ENCODE measurements at regions not wholly inside any gene's neighbourhood (a gene's known extent, or its start where the extent isn't known, plus 50 kb on each side); places are given as distances from the start of the nearest gene placed in this dataset.
"Not testable (repeated sequence)": the region's sequence is repeated elsewhere in the genome, so short reads cannot be mapped to it uniquely, and the experiment has no call there.

DNA sequence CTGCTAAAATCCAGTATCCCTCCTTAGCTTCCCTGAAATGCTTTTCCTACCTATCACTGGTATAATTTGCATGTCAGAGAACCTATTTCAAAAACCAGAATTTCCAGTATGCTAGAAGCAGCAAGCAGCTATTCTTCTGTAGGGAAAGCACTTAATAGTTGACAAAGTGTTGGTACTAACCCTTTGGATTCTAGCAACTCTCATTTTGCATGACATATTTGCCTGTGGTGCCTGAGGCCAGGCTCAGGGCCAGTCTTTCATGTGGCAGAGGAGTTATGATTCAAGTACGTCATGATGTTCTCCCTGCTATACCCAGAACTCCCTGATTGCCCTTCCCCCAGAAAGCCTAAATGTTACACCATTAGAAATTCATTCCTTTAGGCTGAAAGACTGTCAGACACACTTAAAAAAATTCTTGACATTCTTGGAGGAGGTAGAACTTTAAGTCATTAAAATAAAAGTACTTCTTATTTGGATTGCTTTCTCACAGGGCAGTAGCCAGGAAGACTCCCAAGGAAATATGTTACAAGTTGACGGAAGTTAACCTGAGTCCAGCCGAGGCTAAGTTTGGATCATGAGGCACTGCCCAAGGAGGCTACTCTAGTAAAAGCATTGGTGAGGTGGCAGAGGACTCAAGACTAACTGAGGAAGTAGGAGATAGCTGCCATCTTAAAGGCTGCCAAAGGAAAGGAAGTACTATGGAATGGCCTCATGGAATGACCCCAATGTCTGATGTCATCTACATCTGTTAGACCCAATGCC is 298.4 kb upstream of the SPAG17 start:
- H3K36me3 ChIP-seq (ENCODE audit: control insufficient read depth, insufficient read depth, low read length): no peaks in the 10 kb centered on the region
- no peak overlapping the region for H3K4me2 ChIP-seq (ENCODE audit: low read length)
- TF ChIP-seq, protein P1, sequence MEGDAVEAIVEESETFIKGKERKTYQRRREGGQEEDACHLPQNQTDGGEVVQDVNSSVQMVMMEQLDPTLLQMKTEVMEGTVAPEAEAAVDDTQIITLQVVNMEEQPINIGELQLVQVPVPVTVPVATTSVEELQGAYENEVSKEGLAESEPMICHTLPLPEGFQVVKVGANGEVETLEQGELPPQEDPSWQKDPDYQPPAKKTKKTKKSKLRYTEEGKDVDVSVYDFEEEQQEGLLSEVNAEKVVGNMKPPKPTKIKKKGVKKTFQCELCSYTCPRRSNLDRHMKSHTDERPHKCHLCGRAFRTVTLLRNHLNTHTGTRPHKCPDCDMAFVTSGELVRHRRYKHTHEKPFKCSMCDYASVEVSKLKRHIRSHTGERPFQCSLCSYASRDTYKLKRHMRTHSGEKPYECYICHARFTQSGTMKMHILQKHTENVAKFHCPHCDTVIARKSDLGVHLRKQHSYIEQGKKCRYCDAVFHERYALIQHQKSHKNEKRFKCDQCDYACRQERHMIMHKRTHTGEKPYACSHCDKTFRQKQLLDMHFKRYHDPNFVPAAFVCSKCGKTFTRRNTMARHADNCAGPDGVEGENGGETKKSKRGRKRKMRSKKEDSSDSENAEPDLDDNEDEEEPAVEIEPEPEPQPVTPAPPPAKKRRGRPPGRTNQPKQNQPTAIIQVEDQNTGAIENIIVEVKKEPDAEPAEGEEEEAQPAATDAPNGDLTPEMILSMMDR (IDR thresholded peaks at IDR 0.05): no peak
- no peaks in the 10 kb centered on the region for H3K9me3 ChIP-seq (ENCODE audit: control insufficient read depth, low read length)
- H3K27me3 ChIP-seq (ENCODE audit: control insufficient read depth, insufficient read depth, low read length): no peaks in the 10 kb centered on the region
- no peaks in the 10 kb centered on the region for H3K4me1 ChIP-seq
- H3K9ac ChIP-seq: no peak overlapping the region
- no peak overlapping the region for H3K4me3 ChIP-seq (ENCODE audit: low read depth, low read length)
- H3K79me2 ChIP-seq: no peaks in the 10 kb centered on the region
- no peak overlapping the region for H3K27ac ChIP-seq
- H2AFZ ChIP-seq: no peak overlapping the region

DNA sequence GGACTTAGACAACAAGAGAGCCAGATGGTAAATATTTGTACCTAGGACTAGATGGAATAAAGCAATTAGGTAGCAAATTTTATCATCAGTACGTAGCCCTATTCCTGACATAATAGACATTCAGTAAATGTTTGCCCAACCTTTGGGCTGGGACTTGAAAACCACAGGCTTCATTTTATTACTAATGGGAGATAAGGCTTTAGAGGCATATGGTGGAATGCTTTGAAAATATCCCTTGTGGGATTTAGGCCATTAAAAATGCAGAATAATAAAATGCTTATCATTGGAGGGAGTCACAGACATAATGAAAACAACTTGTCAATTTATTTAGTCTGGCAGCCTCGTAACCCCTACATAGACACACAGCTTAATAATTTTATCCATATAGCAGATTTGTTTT is 296.1 kb upstream of the SPAG17 start:
- Histone ChIP-seq H3K9me3 (ENCODE audit: control insufficient read depth, low read length) (no peaks in the 10 kb centered on the region), H3K9ac (no peak overlapping the region), H3K79me2 (no peaks in the 10 kb centered on the region), H3K27me3 (ENCODE audit: control insufficient read depth, insufficient read depth, low read length) (no peaks in the 10 kb centered on the region), H3K36me3 (ENCODE audit: control insufficient read depth, insufficient read depth, low read length) (no peaks in the 10 kb centered on the region), H3K4me3 (ENCODE audit: low read depth, low read length) (no peak overlapping the region), H3K4me1 (no peaks in the 10 kb centered on the region), H3K27ac (no peak overlapping the region), H2AFZ (no peak overlapping the region), H3K4me2 (ENCODE audit: low read length) (no peak overlapping the region)
- TF ChIP-seq, protein P1 (IDR thresholded peaks at IDR 0.05): no peak

DNA sequence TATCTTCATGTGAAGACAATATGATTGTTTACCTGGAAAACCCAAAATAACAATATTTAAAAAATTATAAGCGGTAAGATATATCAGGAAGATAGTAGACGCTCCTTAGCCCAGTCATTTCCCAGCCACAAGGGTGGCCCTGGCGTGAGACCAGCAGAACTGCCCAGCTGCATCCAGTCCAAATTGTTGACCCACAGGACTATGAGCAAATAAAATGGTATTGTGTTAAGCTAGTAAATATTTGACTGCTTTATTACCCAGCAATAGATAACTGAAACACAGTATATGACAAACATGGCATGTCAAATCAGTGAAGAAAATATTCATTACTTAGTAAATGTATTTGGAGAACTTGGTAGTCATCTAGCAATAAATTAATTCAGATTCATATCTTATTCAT is 294.3 kb upstream of the SPAG17 start:
- Histone ChIP-seq H3K4me3 (ENCODE audit: low read depth, low read length) (no peak overlapping the region), H3K9me3 (ENCODE audit: control insufficient read depth, low read length) (no peaks in the 10 kb centered on the region), H2AFZ (no peak overlapping the region), H3K4me2 (ENCODE audit: low read length) (no peak overlapping the region), H3K4me1 (no peaks in the 10 kb centered on the region), H3K79me2 (no peaks in the 10 kb centered on the region), H3K9ac (no peak overlapping the region), H3K27me3 (ENCODE audit: control insufficient read depth, insufficient read depth, low read length) (no peaks in the 10 kb centered on the region), H3K27ac (no peak overlapping the region), H3K36me3 (ENCODE audit: control insufficient read depth, insufficient read depth, low read length) (no peaks in the 10 kb centered on the region)
- TF ChIP-seq, protein P1 (IDR thresholded peaks at IDR 0.05): no peak

DNA sequence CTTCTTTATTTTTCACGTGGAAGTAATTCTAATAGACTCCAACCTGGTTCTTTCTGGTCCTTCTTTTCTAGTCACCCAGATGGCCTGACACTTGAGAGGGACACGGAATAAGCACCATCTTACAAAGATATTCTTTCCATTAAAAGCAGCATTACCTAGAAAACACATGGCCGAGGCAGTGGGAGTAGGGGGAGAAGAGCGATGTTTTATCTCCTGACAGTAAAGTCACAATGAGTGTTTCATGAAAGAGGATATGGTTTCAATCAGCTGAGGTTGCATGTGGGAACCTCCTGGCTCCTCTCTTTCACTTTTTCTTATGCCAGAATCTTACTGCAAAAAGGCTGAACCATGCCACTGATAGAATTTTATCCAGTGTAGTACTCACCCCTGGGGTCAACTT is 288.8 kb upstream of the SPAG17 start:
- H3K79me2 ChIP-seq: no peaks in the 10 kb centered on the region
- TF ChIP-seq, protein P1 (IDR thresholded peaks at IDR 0.05): no peak
- no peak overlapping the region for H2AFZ ChIP-seq
- H3K4me2 ChIP-seq (ENCODE audit: low read length): no peak overlapping the region
- H3K36me3 ChIP-seq (ENCODE audit: control insufficient read depth, insufficient read depth, low read length): no peaks in the 10 kb centered on the region
- H3K4me3 ChIP-seq (ENCODE audit: low read depth, low read length): no peak overlapping the region
- H3K4me1 ChIP-seq: no peaks in the 10 kb centered on the region
- no peak overlapping the region for H3K27ac ChIP-seq
- H3K9me3 ChIP-seq (ENCODE audit: control insufficient read depth, low read length): no peaks in the 10 kb centered on the region
- no peak overlapping the region for H3K9ac ChIP-seq
- H3K27me3 ChIP-seq (ENCODE audit: control insufficient read depth, insufficient read depth, low read length): no peaks in the 10 kb centered on the region

DNA sequence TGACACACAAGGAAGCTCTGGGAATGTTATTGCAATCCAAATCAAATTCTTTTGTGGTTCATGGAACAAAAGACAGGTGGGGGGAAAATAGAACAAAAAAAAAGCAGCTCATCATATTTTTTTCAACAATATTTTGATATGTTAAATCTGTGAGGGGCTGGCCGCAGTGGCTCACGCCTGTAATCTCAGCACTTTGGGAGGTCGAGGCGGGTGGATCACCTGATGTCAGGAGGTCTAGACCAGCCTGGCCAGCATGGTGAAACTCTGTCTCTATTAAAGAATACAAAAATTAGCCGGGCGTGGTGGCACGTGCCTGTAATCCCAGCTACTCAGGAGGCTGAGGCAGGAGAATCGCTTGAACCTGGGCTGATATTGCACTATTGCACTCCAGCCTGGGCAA is 279.4 kb upstream of the SPAG17 start:
- not testable (repeated sequence) for H2AFZ ChIP-seq; H3K9me3 ChIP-seq (ENCODE audit: control insufficient read depth, low read length); H3K4me3 ChIP-seq (ENCODE audit: low read depth, low read length); H3K9ac ChIP-seq; H3K27me3 ChIP-seq (ENCODE audit: control insufficient read depth, insufficient read depth, low read length); H3K27ac ChIP-seq; H3K4me1 ChIP-seq; H3K36me3 ChIP-seq (ENCODE audit: control insufficient read depth, insufficient read depth, low read length); H3K79me2 ChIP-seq; H3K4me2 ChIP-seq (ENCODE audit: low read length)

Data from parathyroid adenoma (tissue), 2 donors.